GM18517 (cell line): ENCODE measurements at regions not wholly inside any gene's neighbourhood (a gene's known extent, or its start where the extent isn't known, plus 50 kb on each side); places are given as distances from the start of the nearest gene placed in this dataset.
A peak's percentile ranks its signal among the peaks of the same experiment; 100 is the strongest.

Experiments used
- ATAC-seq: cut with Tn5 transposase; IDR thresholded peaks from one replicate; pipeline ENCODE4 v1.9.1; 2021; ENCODE audit warnings: mild to moderate bottlenecking, moderate library complexity; ENCODE audit not compliant: unreplicated experiment

GRCh38 chr12:14252697-14253096 is 112.8 kb upstream of the ATF7IP start:
- no peak for ATAC-seq

GRCh38 chr12:14253496-14253895 is 112.0 kb upstream of the ATF7IP start:
- no peak for ATAC-seq

DNA sequence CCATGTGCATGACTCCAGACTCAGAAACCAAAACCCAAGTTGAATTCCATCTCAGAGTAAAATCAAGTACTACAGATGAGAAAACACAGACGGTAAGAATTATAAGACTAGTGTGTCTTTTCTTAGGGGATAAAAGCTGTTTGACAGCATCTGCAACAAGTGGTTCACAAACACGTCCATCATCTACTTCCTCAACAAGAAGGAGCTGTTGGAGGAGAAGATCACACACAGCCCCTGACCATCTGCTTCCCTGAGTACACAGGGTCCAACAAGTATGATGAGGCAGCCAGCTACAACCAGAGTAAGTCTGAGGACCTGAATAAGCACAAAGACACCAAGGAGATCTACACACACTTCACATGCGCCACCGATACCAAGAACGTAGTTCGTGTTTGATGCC is 110.7 kb upstream of the ATF7IP start:
- no peak for ATAC-seq

- ATAC-seq = no peak
These were observed 109.4 kb upstream of the ATF7IP start for GRCh38 chr12:14256121-14256520.

- ATAC-seq = peak; percentile 54
These were observed 108.8 kb upstream of the ATF7IP start for GRCh38 chr12:14256555-14257169.

DNA sequence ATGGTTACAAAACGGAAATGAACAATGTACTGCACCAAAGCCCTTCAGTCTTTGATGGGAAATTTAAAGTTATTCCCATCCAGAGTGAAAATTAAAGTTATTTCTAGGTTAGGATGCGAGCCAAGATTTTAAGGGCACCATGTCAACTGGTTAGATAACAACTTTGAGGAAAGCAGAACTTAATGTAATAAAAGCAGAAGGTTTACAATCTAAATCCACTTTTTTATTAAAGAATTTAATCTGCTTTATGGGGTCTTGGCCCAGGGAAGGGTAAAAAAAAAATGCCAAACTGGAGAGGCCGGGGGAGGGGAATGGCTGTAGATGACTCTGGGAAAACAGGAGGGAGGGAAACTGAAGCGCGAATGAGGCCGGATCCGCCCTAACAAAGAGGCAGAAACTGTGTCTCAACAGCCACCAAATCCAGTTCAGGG is 108.2 kb upstream of the ATF7IP start:
- no peak for ATAC-seq

- peak; percentile 72 for ATAC-seq
These were observed 107.5 kb upstream of the ATF7IP start for GRCh38 chr12:14257734-14258574.

DNA sequence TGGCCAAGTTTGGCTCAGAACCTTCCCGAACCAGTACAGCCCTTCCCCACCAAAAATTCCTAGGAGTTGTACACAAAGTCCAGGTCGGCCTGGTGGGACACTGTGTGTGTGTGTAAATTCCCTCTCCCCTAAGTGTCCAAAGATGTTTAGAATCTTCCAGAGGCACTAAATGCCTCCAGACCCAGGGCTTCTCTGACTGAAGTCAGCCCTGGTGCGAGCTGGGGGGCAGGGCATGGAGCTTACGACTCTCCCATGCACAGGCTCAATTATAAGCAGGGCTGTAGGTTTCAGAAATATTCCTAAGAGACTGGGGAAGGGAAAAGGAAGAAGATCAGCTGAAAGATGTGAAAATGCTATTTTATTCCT is 106.9 kb upstream of the ATF7IP start:
- no peak for ATAC-seq

- no peak for ATAC-seq
These were observed 105.9 kb upstream of the ATF7IP start for GRCh38 chr12:14259481-14260010.

- no peak for ATAC-seq
These were observed 105.2 kb upstream of the ATF7IP start for GRCh38 chr12:14260011-14260993.

- ATAC-seq = no peak
These were observed 104.4 kb upstream of the ATF7IP start for GRCh38 chr12:14261096-14261495.

DNA sequence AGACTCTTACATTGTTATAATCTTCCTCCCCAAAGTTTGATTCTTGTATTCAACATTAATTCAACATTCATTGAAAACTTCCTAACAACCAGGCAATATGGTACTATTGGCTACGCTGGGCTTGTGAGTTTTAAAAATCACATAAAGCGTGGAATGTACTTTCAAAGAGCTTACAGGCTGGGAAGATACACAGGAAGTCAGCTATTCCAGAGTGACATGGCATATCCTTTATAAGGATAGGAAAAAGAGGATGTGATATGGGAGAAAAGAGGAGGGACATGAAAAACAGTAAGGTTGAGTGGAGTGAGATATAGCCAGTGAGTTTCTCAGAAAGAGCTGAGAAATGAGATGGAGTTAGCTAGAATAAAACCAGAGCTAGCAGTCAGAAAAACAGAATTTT is 103.6 kb upstream of the ATF7IP start:
- no peak for ATAC-seq

- ATAC-seq = no peak
These were observed 102.5 kb upstream of the ATF7IP start for GRCh38 chr12:14262771-14263511.

- no peak for ATAC-seq
These were observed 101.7 kb upstream of the ATF7IP start for GRCh38 chr12:14263742-14264141.

- ATAC-seq = no peak
These were observed 101.2 kb upstream of the ATF7IP start for GRCh38 chr12:14264316-14264715.

DNA sequence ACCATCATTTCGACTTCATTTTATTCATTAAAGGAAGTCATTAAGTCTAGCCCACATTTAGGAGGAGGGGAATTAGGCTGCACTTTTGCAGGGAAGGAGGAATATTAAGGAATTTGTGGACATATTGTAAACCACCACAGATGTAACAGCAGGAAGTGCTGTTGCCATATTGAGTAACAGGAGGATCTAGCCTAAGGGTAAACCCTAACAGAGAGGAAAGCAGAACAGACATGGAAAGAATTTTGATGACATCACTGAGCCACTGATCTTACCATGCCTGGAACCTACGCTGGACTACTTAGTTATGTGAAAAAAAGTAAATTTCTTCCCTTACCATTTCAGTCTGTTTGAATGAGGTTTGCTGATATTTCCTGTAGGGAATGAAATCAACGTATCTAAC is 100.7 kb upstream of the ATF7IP start:
- ATAC-seq = no peak

DNA sequence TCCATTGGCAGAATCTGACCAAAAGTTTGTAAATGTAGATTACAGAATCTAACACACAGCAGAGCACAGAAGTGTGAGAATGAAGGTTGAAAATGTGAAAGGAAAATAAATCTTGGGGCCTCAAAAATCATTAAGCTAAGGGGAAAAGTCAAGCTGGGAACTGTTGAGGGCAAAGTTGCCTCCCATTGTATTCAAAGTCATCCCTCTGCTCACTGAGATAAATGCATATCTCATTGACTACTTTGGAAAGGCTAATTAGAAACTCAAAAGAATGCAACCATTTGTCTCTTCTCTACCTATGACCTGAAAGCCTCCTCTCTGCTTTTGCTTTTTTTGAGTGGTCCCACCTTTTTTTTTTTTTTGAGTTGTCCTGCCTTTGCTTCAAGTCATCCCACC is 97.4 kb upstream of the ATF7IP start:
- ATAC-seq = no peak

DNA sequence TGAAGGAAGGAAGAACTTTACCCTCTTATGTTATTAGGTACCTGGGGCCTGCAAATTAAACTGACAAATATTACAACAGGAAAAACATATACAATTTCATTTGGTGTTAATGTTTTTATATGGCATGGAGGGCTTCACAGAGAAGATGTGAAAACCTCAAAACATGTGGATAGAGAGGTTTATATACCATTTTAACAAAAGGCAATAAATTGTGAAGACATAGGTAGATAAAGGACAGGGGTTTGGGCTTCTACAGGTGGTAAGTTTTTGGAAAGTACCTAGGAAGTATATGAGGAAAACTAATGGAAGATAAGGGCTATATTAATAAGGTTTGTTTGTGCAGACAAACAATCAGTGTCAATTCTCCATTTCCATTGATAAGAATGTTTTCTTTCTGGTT is 95.1 kb upstream of the ATF7IP start:
- ATAC-seq = no peak

GRCh38 chr12:14272956-14273912 is 92.2 kb upstream of the ATF7IP start:
- no peak for ATAC-seq
